ENCODE measurements at regions not wholly inside any gene's neighbourhood (a gene's known extent, or its start where the extent isn't known, plus 50 kb on each side); places are given as distances from the start of the nearest gene placed in this dataset.

DNA sequence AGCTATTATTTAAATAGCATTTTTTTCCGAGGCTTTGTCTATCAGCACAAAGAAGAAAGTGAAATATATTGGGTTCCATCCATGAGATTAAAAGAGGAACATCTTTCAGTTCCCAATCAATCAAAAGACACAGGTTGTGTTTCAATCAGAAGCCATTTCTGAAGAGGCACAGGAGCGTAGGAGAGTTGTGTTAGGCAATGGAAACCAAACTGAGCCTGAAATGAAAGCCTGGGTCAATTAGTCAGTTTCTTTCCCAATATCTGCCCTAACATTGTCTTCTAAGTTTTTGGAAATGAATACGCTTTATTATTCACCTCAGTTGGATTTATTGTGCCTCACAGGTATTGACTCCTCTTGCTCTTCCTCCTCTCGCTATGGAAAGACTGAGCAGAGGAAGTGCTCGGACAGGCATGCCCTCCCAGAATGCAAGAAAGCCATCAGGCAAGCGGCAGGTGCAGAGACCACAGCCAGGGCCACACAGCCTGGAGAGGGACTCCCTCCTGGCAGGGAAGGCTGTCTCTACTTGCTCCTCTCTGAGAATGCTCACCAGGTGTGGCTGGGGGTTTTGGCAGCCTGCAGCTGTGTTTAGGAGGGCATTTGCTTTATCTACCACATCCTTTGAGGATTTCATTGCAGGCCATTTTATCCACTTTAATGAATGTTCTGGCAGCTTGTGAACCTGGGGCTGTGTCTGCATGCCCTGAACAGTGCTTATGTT, 100.8 kb upstream of the NEDD9 start:
- H3K4me3 ChIP-seq (ENCODE audit: low read depth, low read length) = no peak overlapping the region
- no peaks in the 10 kb centered on the region for H3K27me3 ChIP-seq (ENCODE audit: insufficient read depth, low read length)
- H3K36me3 ChIP-seq (ENCODE audit: control insufficient read depth in 1 of 2, insufficient read depth in 2 of 2, low read length in 2 of 2) = no peaks in the 10 kb centered on the region
- no peak overlapping the region for H3K27ac ChIP-seq (ENCODE audit: low read depth, low read length)
- no peak overlapping the region for H3K4me2 ChIP-seq (ENCODE audit: low read length)
- peak overlapping the region; percentile 37 for H3K9ac ChIP-seq (ENCODE audit: low read length)
- H2BK5ac ChIP-seq (ENCODE audit: low read depth, low read length, poor library complexity) = no peak overlapping the region
- no peak overlapping the region for H3K18ac ChIP-seq (ENCODE audit: low read length)
- no peak for DNase-seq
- H3K79me1 ChIP-seq (ENCODE audit: low read length) = peaks cover 3% of the 10 kb centered on the region
- H3K4me1 ChIP-seq (ENCODE audit: control insufficient read depth in 1 of 2, insufficient read depth in 2 of 2, low read length in 2 of 2) = peaks cover 0 to 7% of the 10 kb centered on the region in 2 experiments
- no CpG with 5 or more reads among the region's 6 CpGs for WGBS (ENCODE audit: extremely low coverage, insufficient coverage, insufficient read length)
- H4K12ac ChIP-seq (ENCODE audit: low read depth, low read length) = no peak overlapping the region
- H4K91ac ChIP-seq (ENCODE audit: low read depth, low read length) = no peak overlapping the region
- H2BK12ac ChIP-seq (ENCODE audit: low read length) = no peak overlapping the region
- H3K14ac ChIP-seq (ENCODE audit: low read length) = no peak overlapping the region
- H2AK5ac ChIP-seq (ENCODE audit: low read length) = no peak overlapping the region
- H3K4ac ChIP-seq (ENCODE audit: low read depth, low read length) = no peak overlapping the region
- no peak overlapping the region for H2BK120ac ChIP-seq (ENCODE audit: insufficient read depth, low read length, poor library complexity)
- no peak overlapping the region for H4K8ac ChIP-seq (ENCODE audit: low read depth, low read length)
- H3K79me2 ChIP-seq (ENCODE audit: control insufficient read depth, insufficient read depth, low read length, poor library complexity) = no peaks in the 10 kb centered on the region
- H3K9me3 ChIP-seq (ENCODE audit: insufficient read depth, low read depth, low read length) = no peaks in the 10 kb centered on the region
- H3K23ac ChIP-seq (ENCODE audit: low read length) = no peak overlapping the region
- H2AFZ ChIP-seq (ENCODE audit: insufficient read depth, low read length, poor library complexity) = no peak overlapping the region

- Histone ChIP-seq H4K12ac (ENCODE audit: low read depth, low read length) (no peak overlapping the region), H3K4me3 (ENCODE audit: low read depth, low read length) (no peak overlapping the region), H3K4me1 (ENCODE audit: control insufficient read depth in 1 of 2, insufficient read depth in 2 of 2, low read length in 2 of 2) (peaks cover 0 to 7% of the 10 kb centered on the region in 2 experiments), H3K27ac (ENCODE audit: low read depth, low read length) (no peak overlapping the region), H3K4ac (ENCODE audit: low read depth, low read length) (no peak overlapping the region), H4K8ac (ENCODE audit: low read depth, low read length) (no peak overlapping the region), H4K91ac (ENCODE audit: low read depth, low read length) (no peak overlapping the region), H3K27me3 (ENCODE audit: insufficient read depth, low read length) (no peaks in the 10 kb centered on the region), H2BK12ac (ENCODE audit: low read length) (no peak overlapping the region), H3K18ac (ENCODE audit: low read length) (no peak overlapping the region), H3K14ac (ENCODE audit: low read length) (no peak overlapping the region), H3K23ac (ENCODE audit: low read length) (no peak overlapping the region), H3K4me2 (ENCODE audit: low read length) (no peak overlapping the region), H3K36me3 (ENCODE audit: control insufficient read depth in 1 of 2, insufficient read depth in 2 of 2, low read length in 2 of 2) (no peaks in the 10 kb centered on the region), H3K9me3 (ENCODE audit: insufficient read depth, low read depth, low read length) (no peaks in the 10 kb centered on the region), H2AK5ac (ENCODE audit: low read length) (no peak overlapping the region), H3K79me2 (ENCODE audit: control insufficient read depth, insufficient read depth, low read length, poor library complexity) (no peaks in the 10 kb centered on the region), H3K79me1 (ENCODE audit: low read length) (peaks cover 3% of the 10 kb centered on the region), H3K9ac (ENCODE audit: low read length) (no peak overlapping the region), H2BK120ac (ENCODE audit: insufficient read depth, low read length, poor library complexity) (no peak overlapping the region), H2BK5ac (ENCODE audit: low read depth, low read length, poor library complexity) (no peak overlapping the region), H2AFZ (ENCODE audit: insufficient read depth, low read length, poor library complexity) (no peak overlapping the region)
- no peak for DNase-seq
- WGBS (ENCODE audit: extremely low coverage, insufficient coverage, insufficient read length) = no CpG with 5 or more reads among the region's 7 CpGs
These were observed 100.0 kb upstream of the NEDD9 start for GRCh38 chr6:11332463-11332862.

GRCh38 chr6:11331111-11331510, 98.6 kb upstream of the NEDD9 start:
- H3K4me1 ChIP-seq (ENCODE audit: control insufficient read depth in 1 of 2, insufficient read depth in 2 of 2, low read length in 2 of 2) = peaks cover 0 to 7% of the 10 kb centered on the region in 2 experiments
- H2AK5ac ChIP-seq (ENCODE audit: low read length) = no peak overlapping the region
- no peaks in the 10 kb centered on the region for H3K9me3 ChIP-seq (ENCODE audit: insufficient read depth, low read depth, low read length)
- H2BK12ac ChIP-seq (ENCODE audit: low read length) = no peak overlapping the region
- no peak overlapping the region for H3K9ac ChIP-seq (ENCODE audit: low read length)
- H3K27ac ChIP-seq (ENCODE audit: low read depth, low read length) = no peak overlapping the region
- H2BK5ac ChIP-seq (ENCODE audit: low read depth, low read length, poor library complexity) = no peak overlapping the region
- no peak overlapping the region for H3K4ac ChIP-seq (ENCODE audit: low read depth, low read length)
- H2BK120ac ChIP-seq (ENCODE audit: insufficient read depth, low read length, poor library complexity) = no peak overlapping the region
- no peaks in the 10 kb centered on the region for H3K36me3 ChIP-seq (ENCODE audit: control insufficient read depth in 1 of 2, insufficient read depth in 2 of 2, low read length in 2 of 2)
- no peak overlapping the region for H4K91ac ChIP-seq (ENCODE audit: low read depth, low read length)
- no peaks in the 10 kb centered on the region for H3K79me2 ChIP-seq (ENCODE audit: control insufficient read depth, insufficient read depth, low read length, poor library complexity)
- H3K4me3 ChIP-seq (ENCODE audit: low read depth, low read length) = no peak overlapping the region
- H3K79me1 ChIP-seq (ENCODE audit: low read length) = peaks cover 3% of the 10 kb centered on the region
- H3K4me2 ChIP-seq (ENCODE audit: low read length) = no peak overlapping the region
- WGBS (ENCODE audit: extremely low coverage, insufficient coverage, insufficient read length) = no CpG with 5 or more reads among the region's 5 CpGs
- no peak overlapping the region for H2AFZ ChIP-seq (ENCODE audit: insufficient read depth, low read length, poor library complexity)
- H3K18ac ChIP-seq (ENCODE audit: low read length) = no peak overlapping the region
- no peaks in the 10 kb centered on the region for H3K27me3 ChIP-seq (ENCODE audit: insufficient read depth, low read length)
- no peak overlapping the region for H4K8ac ChIP-seq (ENCODE audit: low read depth, low read length)
- no peak overlapping the region for H4K12ac ChIP-seq (ENCODE audit: low read depth, low read length)
- no peak overlapping the region for H3K14ac ChIP-seq (ENCODE audit: low read length)
- no peak overlapping the region for H3K23ac ChIP-seq (ENCODE audit: low read length)
- no peak for DNase-seq

GRCh38 chr6:11330413-11330760, 97.9 kb upstream of the NEDD9 start:
- Histone ChIP-seq H3K9ac (ENCODE audit: low read length) (no peak overlapping the region), H3K14ac (ENCODE audit: low read length) (no peak overlapping the region), H2BK12ac (ENCODE audit: low read length) (no peak overlapping the region), H3K4me3 (ENCODE audit: low read depth, low read length) (no peak overlapping the region), H2AK5ac (ENCODE audit: low read length) (no peak overlapping the region), H3K9me3 (ENCODE audit: insufficient read depth, low read depth, low read length) (no peaks in the 10 kb centered on the region), H3K23ac (ENCODE audit: low read length) (no peak overlapping the region), H3K79me1 (ENCODE audit: low read length) (peaks cover 3% of the 10 kb centered on the region), H3K27ac (ENCODE audit: low read depth, low read length) (no peak overlapping the region), H2AFZ (ENCODE audit: insufficient read depth, low read length, poor library complexity) (no peak overlapping the region), H3K4me1 (ENCODE audit: control insufficient read depth in 1 of 2, insufficient read depth in 2 of 2, low read length in 2 of 2) (peaks cover 0 to 7% of the 10 kb centered on the region in 2 experiments), H3K79me2 (ENCODE audit: control insufficient read depth, insufficient read depth, low read length, poor library complexity) (no peaks in the 10 kb centered on the region), H2BK5ac (ENCODE audit: low read depth, low read length, poor library complexity) (no peak overlapping the region), H4K12ac (ENCODE audit: low read depth, low read length) (no peak overlapping the region), H3K27me3 (ENCODE audit: insufficient read depth, low read length) (no peaks in the 10 kb centered on the region), H3K4me2 (ENCODE audit: low read length) (no peak overlapping the region), H4K8ac (ENCODE audit: low read depth, low read length) (no peak overlapping the region), H3K18ac (ENCODE audit: low read length) (no peak overlapping the region), H3K4ac (ENCODE audit: low read depth, low read length) (no peak overlapping the region), H3K36me3 (ENCODE audit: control insufficient read depth in 1 of 2, insufficient read depth in 2 of 2, low read length in 2 of 2) (no peaks in the 10 kb centered on the region), H4K91ac (ENCODE audit: low read depth, low read length) (no peak overlapping the region), H2BK120ac (ENCODE audit: insufficient read depth, low read length, poor library complexity) (no peak overlapping the region)
- WGBS (ENCODE audit: extremely low coverage, insufficient coverage, insufficient read length) = no CpG with 5 or more reads among the region's 3 CpGs
- DNase-seq = no peak
